NCI-H748 (cell line): ENCODE measurements at regions not wholly inside any gene's neighbourhood (a gene's known extent, or its start where the extent isn't known, plus 50 kb on each side); places are given as distances from the start of the nearest gene placed in this dataset.
"Not testable (repeated sequence)": the region's sequence is repeated elsewhere in the genome, so short reads cannot be mapped to it uniquely, and the experiment has no call there.

Source experiments
- DNase-seq: peaks from one replicate; lab custom pipeline; 2025; ENCODE audit not compliant: unreplicated experiment; lab: John Stamatoyannopoulos, UW

DNA sequence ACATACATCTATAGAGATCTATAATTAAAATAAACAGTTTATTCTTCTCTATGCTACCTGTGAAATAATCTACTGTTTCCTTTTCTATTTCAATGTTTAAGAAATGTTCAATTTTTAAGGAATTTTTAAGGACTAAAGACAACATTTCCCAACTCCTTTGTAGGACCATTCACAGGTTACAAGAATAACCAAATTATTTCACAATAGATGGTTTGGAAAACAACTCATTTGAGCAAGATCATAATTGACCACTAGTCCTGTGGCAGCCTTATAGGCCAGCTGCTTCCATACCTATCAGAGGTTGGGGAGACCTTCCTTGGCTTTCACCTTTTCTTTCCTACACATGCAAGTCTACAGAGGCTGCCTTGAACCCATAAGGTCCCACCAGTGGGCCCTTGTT lies 193.7 kb downstream of the TTC39B start:
- DNase-seq: no peak

DNA sequence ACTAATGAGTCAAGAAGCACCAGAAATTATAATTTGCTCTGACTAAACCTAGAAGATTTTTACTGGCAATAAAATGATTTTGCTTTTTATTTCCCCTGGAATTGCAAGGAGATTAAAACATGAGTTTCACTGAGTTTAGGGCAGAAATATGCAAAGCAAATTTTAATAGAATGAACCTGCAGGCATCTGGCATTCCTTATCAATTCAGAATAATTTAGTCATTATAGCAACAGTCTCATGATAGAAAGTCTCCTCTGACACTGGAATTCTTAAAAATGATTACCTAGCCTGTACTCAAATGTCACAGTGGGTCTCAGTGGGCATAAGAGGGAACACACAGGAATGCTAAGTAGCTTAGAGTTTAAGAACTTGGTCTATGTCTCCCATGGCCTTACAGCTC lies 195.9 kb downstream of the TTC39B start:
- DNase-seq: no peak

DNA sequence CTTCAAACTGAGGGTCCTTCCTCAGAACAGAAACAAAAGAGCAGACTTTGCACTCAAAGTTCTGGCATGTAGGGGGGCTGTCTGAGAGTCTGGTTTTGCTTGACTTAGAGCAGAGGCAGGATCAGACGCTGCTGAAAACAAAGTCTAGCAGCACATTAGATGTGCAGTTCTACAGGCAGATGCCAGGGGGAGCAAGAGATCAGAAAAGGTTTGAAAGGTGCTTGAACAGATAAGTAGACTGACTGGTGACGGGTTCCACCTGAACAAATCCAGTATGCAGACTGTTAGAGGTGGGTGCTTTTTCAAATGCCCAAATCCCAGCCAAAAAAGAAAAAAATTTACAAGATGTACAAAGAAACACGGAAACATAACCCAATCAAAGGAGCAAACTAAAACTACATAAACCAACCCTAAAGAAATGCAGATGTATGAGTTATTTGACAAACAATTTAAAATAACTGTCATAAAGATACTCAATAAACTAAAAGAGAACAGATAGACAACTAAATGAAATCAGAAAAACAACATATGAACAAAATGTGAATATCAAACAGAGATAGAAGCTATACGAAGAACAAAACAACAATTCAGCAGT lies 194.7 kb upstream of the FREM1 start:
- DNase-seq: peak; percentile 59

DNA sequence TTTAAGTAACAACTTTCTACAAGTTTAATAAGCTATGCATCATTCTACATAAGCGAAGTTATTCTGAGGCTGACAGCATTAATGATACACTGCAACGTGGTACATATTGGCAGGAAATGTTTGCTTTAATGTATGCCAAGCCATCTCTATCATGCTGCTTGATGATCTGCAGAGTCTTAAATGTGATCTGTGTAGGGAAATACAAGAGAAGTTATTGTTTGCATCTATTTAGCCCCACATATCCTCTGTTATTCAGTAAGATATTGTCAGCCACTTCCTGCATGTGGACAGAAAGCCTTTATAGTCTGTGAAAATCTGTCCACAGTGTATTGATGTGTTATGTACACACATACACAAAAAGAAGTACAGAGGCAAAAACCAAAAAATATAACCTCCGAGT lies 193.1 kb upstream of the FREM1 start:
- no peak for DNase-seq

DNA sequence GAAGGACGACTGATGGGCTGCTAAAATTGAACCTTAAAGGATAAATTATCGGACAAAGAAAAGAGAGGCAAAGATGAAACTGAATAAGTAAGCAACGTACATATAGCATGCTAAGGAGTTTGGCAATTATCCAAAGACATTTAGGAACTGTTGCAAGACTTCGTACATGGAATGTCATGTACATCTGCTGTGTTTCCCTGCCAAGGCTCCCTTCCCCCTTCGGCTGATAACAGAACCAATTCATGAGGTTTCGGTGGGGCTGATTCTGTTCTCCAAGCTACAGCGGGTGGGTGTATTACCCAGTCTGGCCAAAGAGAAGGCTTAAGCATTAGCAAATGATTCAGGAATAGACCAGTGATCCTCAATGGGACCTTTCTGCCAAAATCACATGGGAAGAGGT lies 190.9 kb upstream of the FREM1 start:
- DNase-seq: no peak

DNA sequence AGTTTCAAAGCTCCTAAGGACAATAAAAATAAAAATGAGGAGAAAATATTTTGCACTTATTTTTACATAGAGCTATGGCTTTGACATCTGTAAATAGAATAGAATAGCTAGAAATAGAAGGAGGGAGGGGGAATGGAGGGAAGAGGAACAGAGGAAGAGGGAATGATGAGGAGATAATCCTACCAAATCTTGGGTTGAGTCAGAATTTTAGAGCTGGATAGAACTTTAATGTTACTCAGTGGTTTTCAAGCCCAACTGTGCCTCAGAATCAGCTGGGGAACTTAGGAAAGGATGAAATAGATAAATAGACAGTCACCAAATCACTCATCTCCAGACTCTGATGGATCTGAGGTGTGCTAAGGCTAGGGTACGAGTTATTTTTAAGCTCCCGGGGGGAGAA lies 190.3 kb upstream of the FREM1 start:
- no peak for DNase-seq

DNA sequence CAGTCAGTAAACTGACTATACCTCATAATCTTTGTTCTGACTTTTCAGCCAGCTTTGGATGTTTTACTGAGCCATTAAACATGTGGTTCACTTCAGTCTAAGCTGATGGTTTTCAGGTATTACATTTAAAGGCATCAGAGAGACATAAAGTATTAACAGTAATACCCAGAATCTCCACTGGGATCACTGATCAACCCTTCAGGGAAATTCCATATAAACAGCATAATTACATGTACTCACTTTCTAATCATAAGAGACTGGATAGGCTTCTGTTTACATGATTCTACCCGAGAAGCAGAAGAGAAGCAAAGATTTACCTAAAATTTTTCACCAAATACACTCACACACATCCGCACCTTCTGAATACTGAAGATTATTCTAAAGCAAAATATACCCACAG lies 186.7 kb upstream of the FREM1 start:
- DNase-seq: no peak

DNA sequence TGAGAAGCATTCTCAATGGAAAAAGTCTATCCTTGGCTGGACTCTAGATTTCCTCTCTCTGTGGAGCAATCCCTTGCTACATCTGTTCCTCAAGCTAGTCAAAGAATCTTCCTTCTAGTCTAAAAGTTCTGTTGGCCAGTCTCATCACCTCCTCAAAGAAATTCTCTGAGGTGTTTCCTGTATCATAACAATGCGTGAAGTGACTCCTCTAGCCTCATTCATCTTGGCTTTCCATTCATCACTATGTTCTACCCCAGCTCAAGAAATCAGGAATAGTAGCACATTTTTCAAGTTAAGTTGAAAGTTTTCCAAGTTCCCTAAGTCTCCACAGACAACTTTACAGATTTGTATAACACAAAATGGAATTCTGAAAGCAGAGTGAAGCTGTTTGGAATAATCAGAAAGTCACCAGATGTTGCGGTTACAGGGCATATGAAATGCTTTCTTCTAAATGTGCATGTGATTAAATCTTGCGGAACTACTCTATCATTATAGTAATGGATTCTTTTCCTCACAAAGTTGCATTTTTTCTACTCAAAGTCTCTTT lies 176.6 kb upstream of the FREM1 start:
- no peak for DNase-seq

DNA sequence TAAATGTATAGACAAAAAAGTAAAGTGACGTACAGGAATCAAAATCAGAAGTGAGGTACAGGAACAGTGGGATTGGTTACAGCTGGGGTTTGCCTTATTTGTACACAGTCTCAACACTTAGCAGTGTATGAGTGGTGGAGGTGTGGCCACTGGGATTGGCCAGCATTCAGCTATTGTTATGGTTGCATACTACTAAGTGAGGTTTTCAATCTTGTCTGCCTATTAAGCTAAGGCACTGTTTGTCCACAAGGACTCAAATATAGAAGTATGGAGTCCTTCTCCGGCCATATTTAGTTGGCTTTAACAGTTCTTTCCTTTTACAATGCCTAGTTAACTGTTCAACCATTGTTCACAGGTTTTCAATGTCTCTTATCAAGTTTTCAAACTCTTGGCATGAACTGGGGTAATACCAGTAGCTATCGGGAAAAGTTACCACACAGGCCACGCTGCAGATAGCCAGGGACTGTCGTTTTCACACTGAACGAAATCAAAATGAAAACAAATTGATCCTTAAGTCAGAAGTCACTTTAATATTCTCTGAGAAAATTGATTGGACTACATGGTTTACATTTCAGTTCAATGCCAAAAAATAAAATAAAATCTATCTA lies 176.0 kb upstream of the FREM1 start:
- DNase-seq: no peak

DNA sequence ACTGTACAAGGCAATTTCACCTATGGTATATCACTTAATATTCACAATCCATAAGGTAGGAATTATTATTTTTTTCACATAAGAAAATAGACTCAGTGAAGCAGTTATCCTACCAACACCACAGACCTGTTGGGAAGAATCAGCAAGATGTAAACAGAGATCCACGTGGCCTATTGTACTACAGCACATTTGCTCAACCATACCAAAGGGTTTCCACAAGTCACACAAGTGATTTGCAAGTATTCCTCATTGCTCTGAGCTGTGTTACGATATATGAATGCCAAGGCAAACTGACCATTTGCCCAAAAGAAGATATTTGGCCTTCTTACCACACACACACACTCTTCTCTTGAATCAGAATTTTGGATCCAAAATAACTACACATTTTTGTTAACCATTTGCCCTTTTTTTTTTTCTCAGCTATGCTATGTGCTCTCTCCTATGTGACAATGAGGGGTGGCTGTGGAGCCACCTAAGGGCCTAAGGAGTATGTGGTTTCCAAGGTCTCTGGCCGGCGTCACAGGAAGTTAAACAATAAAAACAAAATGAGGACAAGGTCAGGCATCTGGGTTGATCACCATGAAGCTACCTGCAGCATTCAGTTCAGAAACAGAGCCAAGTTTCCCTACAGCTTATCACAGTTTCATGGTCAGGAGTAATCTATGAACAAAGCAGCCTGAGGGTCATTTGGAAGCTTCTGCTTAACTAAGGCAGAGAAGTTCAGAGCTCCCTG lies 171.0 kb upstream of the FREM1 start:
- no peak for DNase-seq

DNA sequence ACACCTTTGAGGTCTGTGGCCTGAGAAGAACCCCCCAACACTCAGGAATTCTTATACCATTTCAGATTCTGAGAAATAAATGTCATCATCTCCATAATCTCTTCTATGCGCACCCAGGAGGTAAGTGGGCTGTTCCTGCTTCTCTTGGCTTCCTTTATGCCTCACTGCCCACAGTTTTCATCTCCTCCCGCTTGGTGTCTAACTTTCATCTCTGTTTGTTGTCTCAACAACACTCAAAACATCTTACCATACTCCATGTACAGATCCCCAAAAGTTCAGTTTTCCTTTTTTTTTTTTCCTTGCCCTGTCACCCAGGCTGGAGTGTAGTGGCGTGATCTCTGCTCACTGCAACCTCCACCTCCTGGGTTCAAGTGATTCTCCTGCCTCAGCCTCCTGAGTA lies 170.2 kb upstream of the FREM1 start:
- DNase-seq: no peak

DNA sequence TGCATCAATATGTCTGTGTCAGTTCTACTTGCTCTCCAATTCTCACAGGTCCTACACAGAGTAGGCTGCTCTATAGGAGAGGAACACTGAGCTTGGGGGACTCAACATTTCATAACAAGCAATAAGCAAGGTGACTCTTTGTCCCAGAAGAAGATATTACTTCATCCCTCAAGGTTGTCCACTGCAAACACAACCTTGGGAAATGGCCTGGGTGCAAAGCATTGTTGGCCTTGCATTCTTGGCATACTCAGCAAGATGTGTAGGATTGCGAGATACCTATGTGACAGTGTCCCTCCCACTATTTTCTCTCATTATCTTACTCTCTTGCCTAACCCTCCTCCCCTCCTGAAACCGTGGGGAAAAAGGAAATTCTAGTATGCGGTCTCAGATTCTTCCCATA lies 169.8 kb upstream of the FREM1 start:
- no peak for DNase-seq

DNA sequence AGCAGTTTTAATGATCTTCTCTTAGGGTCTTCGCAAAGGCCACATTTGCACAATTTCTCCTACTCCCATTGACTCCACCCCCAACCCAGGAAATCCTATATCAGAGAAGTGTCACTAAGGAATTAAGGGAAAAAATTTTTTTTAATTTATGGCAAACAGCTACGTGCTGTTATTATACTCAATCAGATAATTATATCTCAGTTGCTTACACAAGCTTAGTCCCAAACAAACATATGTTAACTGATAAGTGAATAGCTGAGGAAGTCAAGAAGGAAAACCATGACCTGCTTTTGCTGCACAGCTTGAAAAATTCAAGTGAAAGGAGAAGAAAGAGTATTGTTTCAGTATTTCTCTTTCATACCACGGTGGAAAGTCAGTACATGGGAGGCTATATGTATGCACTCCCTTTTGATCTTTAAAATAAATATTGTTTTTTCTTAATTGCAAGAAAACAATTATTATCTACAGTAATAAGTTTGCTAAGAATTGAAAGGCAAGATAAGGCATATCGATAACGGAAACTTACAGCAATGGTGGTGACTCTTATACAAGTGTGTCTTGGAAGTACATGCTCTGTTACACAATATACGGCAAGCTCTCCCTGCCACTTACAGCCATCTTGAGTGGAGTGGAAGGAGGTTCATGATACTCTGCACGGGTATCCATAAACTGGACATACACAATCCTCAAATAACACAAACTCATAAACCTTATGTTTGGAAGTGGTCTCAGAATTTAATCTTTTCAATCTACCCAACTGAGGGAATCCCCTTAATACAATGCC lies 167.9 kb upstream of the FREM1 start:
- no peak for DNase-seq

DNA sequence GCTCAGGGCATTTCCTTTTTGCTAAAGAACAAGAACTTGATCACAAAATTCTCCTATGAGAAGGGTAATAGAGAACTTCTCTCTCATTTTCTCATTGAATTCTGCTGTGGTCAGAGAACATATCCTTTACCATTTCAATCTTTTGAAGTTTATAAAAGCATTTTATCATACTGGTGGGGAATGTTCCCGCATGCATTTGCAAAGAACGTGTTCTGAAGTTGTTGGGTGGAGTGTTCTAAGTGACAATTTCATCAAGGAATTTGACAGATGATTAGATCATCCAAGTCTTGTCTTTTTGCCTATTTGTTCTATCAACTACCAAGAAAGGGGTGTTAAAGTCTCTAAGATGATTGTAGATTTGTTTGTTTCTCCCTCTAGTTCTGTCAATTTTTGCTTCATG lies 163.4 kb upstream of the FREM1 start:
- no peak for DNase-seq

DNA sequence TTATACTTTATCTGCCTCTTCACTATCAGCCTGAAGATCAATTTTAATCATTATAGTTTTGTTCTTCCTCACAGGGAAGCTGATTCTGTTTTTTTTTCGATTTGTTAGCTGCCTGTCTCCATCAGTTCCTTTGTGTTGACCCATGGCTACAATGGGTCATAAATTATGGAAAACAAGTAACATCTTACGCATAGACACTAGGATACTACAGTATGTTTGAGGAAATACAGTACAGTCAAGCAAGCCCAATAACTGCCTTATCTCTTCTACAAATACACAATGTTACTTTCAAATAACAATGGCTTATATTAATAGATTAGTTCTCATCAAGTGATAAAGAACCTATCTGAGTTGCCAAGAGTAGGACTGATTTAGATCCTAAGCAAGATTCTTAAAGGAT lies 160.5 kb upstream of the FREM1 start:
- DNase-seq: no peak

DNA sequence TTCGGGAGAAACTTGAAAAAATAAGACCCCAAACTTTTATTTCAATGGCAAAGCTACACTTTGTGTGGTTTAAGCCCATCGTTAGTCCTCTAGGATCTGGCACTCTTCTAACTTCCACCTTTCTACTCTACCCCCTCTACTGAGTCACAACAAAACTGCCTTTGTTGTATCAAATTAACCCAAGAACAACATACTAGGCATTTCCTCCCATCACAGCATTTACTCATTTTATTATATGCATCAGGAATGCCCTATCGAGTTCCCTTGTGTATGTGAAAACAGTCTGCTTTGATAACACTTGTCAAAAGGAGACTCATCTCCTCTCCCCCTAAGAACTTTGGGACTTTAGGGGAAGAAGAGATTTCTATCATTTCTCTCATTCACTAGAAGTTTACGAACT lies 158.9 kb upstream of the FREM1 start:
- no peak for DNase-seq

DNA sequence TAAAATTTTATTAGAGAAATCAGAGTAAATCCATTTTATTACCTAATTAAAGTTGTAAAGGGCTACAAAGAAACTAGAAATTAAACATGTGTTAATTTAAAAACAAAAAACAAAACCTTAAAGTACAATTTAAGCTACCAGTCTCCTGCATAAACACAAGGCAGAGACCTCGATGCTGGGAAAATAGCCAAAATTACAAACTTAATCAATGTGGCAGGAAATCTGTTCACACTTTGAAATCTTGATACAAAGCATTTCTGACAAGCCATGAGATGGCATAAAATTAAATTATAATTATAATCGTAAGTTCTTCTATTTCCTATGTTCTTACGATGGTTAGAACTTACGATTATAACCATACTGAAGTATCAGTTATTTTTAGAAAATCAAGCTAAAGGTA lies 158.0 kb upstream of the FREM1 start:
- DNase-seq: no peak

DNA sequence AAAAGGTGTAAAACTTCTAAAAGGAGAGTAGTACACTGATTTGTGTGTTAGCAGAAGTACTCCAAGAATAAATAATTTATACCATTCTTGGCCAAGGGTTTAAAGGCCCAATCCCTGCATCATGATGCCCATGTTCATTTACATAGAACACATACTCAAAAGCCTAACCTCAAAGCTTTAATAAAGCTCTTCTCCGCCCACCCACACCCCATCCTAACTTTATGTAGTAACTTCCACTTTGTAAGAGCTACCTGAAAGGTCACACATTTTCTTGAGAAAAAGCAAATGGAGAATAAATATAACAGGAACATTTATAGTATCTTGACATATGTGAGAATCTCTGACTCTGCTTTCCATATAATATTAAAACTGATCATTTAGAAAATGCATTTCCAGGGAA lies 148.8 kb upstream of the FREM1 start:
- no peak for DNase-seq

DNA sequence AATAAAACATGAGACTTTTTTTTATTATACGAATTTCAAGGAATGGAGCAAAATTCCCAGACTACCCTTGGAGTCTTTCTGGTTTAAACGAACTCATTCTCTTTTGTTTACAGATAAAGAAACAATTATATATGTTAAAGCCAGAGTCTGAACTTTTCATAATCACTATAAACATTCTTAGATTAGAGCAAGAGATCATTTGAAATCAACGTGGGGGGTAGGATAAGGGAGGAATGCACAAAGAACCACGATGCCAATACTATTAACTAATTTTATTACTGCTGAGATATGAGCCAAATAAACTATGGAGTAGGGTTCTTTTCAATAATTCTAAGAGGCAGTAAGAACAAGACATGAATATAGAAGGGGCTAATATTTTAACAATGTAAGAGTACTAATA lies 148.0 kb upstream of the FREM1 start:
- DNase-seq: no peak

DNA sequence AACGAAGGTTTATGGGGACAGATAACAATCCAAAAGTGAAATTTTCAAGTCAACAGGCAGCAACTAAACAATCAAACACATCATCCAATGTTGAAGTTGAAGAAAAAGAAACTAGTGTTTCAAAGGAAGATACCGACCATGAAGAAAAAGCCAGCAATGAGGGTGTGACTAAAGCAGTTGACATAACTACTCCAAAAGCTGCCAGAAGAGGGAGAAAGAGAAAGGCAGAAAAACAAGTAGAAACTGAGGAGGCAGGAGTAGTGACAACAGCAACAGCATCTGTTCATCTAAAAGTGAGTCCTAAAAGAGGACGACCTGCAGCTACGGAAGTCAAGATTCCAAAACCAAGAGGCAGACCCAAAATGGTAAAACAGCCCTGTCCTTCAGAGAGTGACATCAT lies 145.1 kb upstream of the FREM1 start:
- DNase-seq: not testable (repeated sequence)

DNA sequence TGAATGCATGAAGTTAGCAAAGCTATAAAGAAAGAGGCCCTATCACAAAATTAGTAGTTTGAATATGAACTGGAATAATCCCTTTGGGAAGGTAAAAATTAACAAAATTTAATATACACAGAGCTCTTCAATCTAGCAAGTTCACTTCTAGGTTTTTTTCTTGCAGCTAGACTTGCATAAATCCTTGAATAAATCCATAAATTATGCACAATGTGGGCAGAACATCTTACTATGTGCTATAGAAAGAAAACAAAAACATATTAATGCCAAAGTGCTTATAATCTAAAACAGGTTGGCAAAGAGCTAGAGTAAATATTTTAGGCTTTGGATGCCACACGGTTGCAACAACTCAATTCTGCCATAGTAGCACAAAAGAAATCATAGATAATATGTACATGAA lies 138.5 kb upstream of the FREM1 start:
- no peak for DNase-seq
